ENCODE measurements at regions not wholly inside any gene's neighbourhood (a gene's known extent, or its start where the extent isn't known, plus 50 kb on each side); places are given as distances from the start of the nearest gene placed in this dataset.

- TF ChIP-seq HDAC2 (CRISPR knock-in tag; IDR thresholded peaks at IDR 0.05) = no peak
- no peak for TF ChIP-seq KLF6 (CRISPR knock-in tag; IDR thresholded peaks at IDR 0.05)
- TF ChIP-seq MAX (IDR thresholded peaks at IDR 0.05) = no peak
- TF ChIP-seq NFRKB (IDR thresholded peaks at IDR 0.05) = no peak
- TF ChIP-seq NR2C2 (CRISPR knock-in tag; IDR thresholded peaks at IDR 0.05; ENCODE audit: borderline replicate concordance) = no peak
These were observed 82.3 kb downstream of the PRLHR start for GRCh38 chr10:118513174-118513573.
